GM21447 (cell line): ENCODE measurements at regions not wholly inside any gene's neighbourhood (a gene's known extent, or its start where the extent isn't known, plus 50 kb on each side); places are given as distances from the start of the nearest gene placed in this dataset.
"Not testable (repeated sequence)": the region's sequence is repeated elsewhere in the genome, so short reads cannot be mapped to it uniquely, and the experiment has no call there.

ENCODE experiments used
- ATAC-seq: cut with Tn5 transposase; IDR thresholded peaks from one replicate; pipeline ENCODE4 v1.9.1; 2021; ENCODE audit not compliant: unreplicated experiment

DNA sequence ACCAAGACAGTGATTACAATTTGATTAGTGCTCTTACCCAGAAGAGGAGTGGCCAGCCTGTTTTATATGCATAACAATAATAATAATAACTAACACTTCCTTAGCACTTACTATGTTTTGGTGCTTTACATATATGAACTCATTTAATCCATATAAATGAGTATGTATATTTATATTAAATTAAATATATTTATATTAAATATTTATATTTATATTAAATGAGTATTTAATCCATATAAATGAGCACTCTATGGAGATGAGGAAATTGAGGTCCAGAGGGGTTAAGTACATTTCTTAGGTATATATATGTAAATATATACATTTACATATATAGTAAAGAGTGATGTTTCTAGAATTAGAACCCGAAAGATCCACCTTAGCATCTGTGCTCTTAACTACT lies 673.9 kb upstream of the ACVR2A start:
- no peak for ATAC-seq

DNA sequence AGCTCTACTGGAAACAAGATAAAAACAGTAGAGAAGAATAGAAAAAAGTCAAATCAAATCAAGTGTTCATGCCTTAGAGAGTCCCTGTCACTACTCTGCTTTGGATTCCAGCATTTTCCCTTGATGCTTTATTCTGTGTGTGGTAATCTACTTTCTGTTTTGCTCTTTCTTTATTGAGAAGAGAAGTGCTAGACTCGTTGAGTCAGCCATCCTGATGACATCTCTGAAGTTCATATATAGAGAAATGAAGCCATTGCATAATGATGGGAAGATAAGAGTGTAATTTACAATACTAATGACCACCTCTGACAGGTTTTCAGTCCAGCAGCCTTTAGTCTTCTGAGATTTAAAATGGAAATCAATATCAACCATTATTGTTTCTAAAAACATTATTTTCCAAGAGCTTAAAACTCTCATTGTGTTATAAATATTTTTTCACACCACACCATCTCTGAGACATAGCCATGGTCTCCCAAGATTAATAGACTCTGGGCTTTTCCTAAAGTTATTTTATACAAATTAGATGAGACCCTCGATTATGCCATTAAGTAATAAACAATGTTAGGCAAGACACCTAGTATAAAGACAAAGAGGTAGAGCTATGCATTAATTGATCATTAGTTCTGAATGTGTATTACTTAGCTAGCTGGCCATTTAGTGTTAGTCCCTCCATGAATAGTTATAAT lies 679.0 kb upstream of the ACVR2A start:
- no peak for ATAC-seq

DNA sequence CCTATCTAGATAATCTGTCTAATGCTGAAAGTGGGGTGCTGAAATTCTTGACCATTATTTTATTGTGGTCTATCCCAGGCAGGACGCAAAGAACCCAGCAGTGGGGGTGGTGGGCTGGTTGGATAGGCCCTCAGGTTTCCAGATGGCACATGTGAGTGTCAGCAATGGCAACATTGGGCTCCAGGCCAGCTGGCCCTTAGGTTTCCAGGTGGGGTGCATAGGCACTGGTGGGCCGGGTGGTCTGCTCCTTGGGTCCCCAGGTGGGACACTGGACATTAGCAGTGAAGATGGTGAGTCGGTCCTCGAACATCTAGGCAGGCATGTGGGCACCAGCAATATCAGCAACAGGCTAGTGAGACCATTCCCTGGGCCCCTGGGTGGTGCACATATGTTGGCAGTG lies 680.3 kb upstream of the ACVR2A start:
- no peak for ATAC-seq

DNA sequence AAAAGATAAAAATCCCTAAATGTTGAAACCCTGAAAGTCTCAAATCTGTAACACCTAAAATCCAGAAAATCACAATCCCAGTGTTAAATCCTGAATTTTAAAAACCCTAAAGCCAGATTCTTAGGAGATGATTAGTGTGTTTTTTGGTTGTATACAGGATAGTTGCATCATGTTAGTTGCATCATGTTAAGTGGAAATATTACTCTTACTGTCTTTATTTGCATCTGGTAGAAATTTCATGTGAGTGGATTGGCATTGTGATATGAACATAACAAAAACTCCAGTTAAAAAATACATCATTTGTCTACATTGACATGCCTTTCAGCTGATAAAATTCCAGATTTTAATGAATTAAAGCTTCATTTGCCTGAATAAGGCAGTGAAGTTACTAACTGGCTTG lies 683.1 kb upstream of the ACVR2A start:
- no peak for ATAC-seq

DNA sequence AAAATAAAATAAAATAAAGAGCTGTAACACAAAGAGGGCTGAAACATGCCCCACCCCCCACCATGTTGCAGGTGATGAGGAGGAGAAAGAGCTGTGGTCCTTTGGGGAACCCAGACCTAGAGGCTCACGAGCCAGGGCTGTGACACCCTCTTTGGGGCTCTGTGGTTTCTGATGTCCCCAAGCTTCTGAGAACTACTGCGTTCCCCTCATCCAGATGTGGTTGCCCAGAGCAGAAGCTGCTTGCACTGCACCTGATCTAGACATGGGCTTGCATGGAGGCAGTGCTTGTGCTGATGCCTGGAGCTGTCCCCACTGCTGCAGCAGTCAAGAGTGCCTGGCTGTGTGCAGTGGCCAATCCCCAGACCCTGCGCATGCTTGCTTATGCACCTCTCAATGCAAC lies 687.9 kb upstream of the ACVR2A start:
- no peak for ATAC-seq

DNA sequence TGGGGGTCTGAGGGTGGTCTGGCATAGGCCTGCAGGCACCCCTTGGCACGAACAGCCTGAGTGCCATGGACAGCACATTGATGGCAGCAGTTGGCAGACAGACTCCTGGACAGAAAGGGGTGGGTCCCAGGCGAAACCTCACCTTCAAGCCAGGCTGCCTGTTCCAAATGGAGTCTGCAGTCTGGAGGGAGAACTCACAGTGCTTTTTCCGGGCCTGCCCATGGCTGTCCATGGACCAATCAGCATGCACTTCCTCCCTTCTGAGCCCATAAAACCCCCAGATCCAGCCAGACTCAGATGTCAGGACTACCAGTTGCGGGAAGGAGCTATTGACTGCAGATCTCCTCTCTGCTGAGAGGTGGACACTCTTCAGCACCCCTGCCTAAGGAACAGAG lies 694.6 kb upstream of the ACVR2A start:
- ATAC-seq, result no peak

DNA sequence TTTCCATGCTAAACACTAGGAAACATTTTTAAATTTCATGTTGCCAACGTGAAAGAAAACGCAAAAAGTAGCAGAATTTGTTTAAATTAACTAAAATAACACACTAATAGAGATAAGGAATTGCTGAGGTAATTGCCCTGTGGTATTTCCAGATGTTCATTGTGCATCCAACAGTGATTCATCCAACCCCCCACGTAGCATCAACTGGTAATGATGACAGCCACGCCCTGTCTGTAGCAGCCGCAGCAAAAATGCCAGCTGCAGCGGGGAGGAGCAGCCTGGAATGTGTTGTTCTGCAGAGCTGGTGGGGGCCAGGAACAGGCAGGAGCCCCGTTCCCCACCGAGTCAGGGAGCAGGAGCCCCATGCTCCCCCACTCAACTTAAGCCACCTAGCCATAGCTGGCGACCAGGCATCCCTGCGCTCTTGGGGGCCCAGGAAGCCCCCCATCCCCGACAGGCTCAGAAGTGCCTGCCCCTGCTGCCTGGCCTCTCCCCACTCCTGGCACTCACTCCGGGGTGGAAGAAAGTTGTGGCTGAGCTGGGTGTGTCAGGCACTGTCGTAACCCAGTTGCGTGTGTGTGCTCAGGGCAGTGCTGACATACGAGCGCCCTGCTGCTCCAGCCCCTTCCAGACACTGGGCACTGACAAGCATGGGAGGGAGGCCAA lies 695.1 kb upstream of the ACVR2A start:
- ATAC-seq, result no peak

DNA sequence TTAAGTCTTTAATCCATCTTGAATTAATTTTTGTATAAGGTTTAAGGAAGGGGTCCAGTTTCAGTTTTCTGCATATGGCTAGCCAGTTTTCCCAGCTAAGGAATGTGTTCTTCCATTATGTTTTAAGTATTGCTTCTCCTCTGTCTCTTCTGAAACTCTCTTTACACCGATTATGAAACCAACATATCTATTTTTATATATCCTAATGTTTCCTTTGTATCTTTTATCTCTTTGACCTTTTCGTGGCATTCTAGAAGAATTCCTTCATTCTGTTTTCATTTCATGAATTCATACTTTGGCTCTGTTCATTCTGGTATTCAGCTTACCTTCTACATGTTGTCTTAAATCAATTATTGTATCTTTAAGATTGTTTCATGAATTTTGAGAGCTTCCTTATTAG lies 697.0 kb upstream of the ACVR2A start:
- ATAC-seq, result no peak

DNA sequence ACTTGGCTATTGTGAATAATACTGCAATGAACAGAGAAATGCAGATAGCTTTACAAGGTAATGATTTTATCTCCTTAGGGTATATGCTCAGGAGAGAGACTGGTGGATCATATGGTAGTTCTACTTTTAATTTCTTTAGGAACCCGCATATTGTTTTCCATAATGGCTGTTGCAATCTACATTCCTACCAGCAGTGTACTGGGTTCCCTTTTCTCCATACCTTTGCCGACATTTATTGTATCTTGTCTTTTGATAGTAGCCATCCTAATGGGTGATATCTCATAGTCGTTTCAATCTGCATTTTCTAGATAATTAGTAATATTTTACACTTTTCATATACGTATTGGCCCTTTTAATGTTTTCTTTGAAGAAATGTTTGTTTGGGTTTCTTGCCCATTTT lies 702.9 kb upstream of the ACVR2A start:
- no peak for ATAC-seq

DNA sequence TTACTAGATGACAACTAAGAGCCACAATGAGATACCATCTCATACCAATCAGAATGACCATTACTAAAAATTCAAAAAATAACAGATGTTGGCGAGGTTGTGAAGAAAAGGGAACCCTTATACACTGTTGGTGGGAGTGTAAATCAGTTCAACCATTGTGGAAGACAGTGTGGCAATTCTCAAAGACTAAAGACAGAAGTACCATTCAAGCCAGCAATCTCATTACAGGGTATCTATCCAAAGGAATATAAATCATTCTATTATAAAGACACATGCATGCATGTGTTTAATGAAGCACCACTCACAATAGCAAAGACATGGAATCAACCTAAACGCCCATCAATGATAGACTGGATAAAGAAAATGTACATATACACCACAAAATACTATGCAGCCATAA lies 705.1 kb upstream of the ACVR2A start:
- ATAC-seq, result not testable (repeated sequence)

DNA sequence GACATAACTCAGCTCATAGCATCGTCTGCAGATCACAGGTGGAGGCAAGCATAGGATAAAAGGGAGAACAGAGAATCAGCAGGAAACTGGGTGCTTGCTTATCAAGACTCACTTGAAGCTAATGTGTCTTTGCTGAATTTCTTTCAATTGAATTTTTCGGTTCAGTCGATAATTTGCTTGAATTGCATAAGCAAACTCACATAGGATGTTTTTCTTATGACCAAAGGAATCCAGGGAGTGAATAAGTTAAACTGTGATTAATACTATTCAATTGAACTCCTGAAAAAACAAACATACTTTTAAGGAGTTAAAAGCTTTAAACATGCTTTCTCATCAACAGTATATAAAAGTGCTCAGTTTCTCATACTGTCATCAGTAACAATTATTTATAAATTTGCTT lies 707.1 kb upstream of the ACVR2A start:
- ATAC-seq, result no peak

DNA sequence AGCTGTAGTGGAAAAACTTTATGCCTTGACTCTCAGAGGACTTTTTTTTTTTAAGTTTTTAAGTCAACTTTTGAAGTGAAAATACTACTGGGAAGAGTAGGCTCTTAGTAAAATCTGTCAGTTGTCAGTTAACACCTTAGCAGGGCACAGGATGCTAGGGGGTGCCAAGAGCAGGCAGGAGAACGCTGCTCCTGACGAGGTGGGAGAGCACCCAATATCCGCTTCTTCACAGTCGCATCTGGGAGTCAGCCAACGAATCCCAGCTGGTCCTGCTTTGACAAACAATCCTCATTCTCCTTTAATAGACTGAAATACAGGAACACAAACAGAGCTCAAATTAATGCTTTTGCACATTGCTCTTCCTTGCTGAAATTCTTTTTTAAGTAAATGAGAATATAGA lies 709.5 kb upstream of the ACVR2A start:
- no peak for ATAC-seq

DNA sequence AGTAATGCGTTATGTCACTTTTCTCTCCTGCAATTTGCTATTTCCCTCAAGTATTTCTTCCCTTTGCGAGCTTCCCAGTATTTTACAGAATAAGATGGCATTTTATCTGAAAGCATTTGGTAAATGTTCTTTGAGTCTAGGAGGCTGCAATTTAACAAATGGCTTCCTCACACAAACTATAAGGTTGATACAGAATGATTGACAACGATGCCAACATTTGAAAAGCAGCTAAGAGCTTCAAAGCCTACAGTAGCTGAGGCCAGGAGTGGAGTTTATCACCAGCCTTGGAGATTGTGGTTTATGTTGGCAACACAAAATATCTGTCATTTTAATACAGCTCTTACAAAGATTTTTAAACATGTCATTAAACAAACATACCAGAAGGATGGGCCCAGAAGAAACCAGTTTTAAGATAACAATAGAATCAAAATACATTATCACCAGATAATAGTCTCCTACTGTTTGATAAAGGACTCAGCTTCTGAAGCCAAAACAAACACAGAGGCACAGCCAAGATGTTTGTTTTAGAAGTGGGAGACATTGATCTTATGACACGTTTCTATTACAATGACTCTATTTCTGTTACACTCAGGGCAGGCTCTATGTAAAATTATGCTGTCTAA lies 711.4 kb upstream of the ACVR2A start:
- ATAC-seq, result no peak

DNA sequence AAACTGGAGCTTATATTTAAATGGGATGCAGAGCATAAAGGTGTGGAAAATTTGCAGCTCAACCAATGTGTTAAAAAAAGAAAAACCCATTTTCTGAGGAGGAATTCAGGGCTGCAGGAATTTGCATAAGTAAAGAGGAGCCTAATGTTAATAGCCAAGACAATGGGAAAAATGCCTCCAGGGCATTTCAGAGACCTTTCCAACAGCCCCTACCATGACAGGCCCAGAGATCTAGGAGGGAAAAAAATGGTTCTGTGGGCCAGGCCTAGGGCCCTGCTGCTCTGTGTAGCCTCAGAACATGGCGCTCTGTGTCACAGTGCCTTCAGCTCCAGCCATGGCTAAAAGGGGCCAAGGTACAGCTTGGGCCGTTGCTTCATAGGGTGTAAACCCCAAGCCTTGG lies 719.7 kb upstream of the ACVR2A start:
- no peak for ATAC-seq

DNA sequence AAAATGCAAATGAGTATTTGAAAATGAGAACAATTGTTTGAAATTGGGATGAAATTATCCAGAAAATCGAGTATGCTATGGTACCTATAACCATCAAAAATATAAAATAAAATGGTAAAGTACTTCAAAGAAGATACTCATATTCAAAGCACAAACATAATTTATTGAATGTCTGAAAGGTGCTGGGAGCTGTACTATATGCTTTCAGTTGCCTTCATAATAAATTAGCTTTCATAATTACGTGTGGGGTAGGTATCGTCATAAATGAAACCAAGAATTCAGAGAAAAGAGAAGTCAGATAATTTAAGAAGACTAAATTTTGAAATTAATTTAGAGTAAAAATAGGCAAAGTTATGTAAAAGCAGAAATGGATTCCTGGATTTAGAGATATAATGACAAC lies 721.9 kb upstream of the ACVR2A start:
- no peak for ATAC-seq

DNA sequence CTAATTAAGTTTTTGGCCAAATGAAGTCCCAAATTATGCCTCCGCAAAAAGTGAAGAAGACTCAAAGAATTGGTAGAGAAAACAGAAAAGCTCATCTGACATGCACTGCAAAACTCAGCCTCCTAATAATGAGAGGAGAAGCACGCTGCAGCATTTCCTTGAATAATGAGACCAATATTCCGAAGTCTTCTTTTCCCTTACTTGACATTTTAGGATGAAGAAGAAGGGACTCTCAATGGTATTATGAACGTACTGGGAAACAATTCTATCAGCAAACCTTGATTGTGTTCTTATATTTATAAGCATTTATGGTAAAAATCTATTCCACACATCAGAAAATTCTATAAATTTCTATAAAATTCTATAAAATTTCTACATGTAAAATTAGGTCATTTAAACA lies 733.9 kb upstream of the ACVR2A start:
- ATAC-seq, result no peak

DNA sequence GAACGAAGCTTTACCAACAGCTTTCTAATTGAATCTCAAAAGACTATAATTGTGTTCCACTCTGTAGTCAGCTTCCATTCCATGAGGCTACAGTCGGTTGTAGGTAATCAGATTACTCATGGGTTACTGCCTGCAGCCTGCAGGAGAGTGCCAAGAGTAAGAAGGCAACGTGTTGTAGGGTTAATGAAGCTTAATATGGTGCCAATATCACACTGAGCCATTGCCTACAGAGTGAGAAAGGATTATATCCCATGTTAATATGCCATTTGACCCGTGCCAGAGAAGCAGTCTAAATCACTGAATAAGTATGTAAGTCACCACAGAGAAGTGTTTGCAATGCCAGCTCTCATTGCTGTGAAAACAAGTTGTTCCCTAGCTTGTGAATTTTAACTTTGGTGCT lies 734.5 kb upstream of the ACVR2A start:
- ATAC-seq, result no peak

DNA sequence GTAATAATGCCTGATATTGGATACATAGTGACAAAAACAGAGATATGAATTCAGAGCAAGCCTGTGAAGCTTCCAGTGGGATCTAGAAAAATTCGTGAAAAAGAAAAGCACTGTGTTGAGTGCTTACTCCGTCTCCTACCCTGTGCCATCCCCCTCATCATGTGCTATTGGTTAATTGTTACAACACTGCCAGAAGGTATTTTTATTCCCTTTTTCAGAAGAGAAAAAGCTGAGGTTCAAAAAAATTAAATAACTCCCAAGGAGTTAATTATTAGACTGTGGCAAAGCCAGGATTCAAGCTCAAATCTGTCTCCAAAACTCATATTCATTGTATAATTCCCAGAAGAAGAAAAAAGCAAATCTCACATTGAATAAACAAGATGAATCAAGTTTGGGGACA lies 735.5 kb upstream of the ACVR2A start:
- ATAC-seq, result no peak

DNA sequence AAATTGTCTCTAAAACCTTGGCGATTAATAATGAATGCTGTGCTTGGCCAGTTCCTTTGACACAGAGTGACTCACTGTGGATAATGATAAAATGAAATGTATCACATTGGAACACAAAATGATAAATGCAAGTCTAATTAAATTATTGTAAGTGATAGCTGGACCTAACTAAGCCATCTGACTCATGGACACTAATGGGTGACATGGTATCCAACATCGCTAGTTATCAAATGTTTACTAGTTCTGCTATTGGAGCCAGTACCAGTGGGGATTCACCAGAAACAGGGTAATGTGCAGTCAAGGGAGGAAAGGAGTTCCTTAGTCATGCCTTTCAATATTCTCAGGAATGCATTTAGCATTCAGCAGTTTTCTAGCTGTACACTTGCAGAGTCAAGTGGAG lies 736.3 kb upstream of the ACVR2A start:
- no peak for ATAC-seq

DNA sequence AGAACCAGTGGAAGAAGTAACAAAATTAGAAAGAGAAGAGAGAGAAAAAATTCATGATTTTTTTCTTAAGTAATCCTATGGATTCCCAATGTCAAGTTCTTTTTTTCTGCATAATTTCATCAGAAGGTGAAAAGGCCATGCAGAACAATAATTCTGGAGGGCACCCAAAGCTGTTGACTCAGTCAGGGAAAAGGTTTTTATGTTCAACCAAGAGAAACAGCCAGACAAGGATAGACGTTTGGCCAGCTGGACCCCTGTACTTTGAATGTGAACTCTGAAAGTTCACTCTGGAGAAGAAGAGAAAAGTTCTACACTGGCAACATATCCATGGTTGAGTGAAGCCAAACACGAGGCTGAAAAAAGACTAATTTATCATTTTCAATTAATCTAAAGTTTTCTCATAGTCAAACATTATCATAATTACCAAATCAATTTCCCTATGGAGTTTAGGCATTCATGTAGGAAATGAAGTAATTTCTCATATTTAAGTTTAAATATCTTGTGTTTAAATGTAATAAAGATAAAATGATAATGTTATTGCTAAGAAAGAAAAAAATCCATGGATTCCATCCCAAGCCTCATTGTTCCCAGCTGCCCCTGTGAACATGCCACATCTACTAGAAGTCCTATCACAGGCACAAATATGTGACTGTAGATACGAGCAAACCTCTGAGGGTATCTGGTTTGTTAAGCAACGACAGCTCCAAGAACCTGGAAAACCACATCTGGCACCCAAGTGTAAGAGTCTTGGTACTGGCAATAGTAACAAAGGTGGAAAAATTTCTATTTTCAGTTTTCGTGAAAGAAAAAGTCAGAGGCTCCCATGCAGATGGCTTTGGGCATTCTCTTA lies 742.7 kb upstream of the ACVR2A start:
- no peak for ATAC-seq

DNA sequence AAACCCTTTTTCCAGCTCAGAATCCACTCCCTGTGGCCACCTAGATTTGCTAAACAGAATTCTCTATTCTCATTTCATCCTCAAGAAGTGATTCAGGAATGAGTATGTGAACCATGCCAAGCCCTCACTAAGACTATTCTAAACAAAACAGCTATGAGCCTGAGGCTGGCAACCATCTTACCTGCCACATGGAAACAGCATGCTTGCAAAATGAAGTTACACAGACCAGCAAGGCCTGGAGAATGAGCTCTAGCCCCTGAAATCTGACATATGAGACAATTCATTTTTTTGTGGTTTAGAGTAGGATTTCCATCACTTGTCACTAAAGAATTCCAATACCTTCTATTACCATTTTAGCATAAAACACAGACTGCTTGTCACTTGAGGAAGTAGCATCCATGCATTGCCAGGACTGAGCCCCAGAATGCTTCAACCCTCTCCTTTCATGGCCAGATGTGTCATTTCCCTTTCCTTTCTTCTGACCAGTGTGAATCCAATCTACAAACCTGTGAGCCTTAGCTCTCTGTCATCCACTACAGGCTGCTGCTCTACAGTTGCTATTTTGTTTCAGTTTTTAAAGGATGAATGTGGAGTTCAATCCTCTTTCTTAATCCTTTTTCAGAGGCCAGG lies 744.3 kb upstream of the ACVR2A start:
- ATAC-seq, result no peak
